H1 (cell line): ENCODE measurements at regions not wholly inside any gene's neighbourhood (a gene's known extent, or its start where the extent isn't known, plus 50 kb on each side); places are given as distances from the start of the nearest gene placed in this dataset.

Experiments
- CBX5 ChIP-seq: fragments of 300-800, 300-1000 bp; sonication (generic); IDR thresholded peaks from 2 replicates; pipeline ENCODE4 v1.7.1; 2016; ENCODE audit warnings: antibody characterized with exemption, low read length, low read depth
- FOSL1 ChIP-seq: IDR thresholded peaks from 2 replicates; pipeline ENCODE4 v1.6.1; 2011; ENCODE audit warnings: mild to moderate bottlenecking, low read depth, low read length, moderate library complexity; ENCODE audit not compliant: insufficient read depth
- POU5F1 ChIP-seq: IDR thresholded peaks from 2 replicates; pipeline ENCODE4 v1.6.1; 2011; ENCODE audit warnings: low read depth, mild to moderate bottlenecking, low read length, moderate library complexity
- SUZ12 ChIP-seq: fragments of 200-600 bp; sonication (generic); IDR thresholded peaks from 2 replicates; pipeline ENCODE4 v1.6.1; 2012; ENCODE audit warnings: mild to moderate bottlenecking, inconsistent platforms, low read length, moderate library complexity, mixed read lengths
- TCF12 ChIP-seq: IDR thresholded peaks from 2 replicates; pipeline ENCODE4 v1.6.1; 2011; ENCODE audit warnings: low read depth, mild to moderate bottlenecking, low read length
- TF ChIP-seq, protein P1 (sequence below): fragments of 300-600 bp; sonication (generic); IDR thresholded peaks from 2 replicates; pipeline ENCODE4 v1.7.1; 2012; ENCODE audit warnings: low read length, moderate library complexity, mild to moderate bottlenecking, inconsistent platforms; ENCODE audit not compliant: insufficient replicate concordance
- TF ChIP-seq, protein P2 (sequence below), 3 experiments: IDR thresholded peaks; 1 replicate in 2 of 3; 2 replicates in 1 of 3; pipeline versions ENCODE4 v1.5.1 to v1.6.1; 2011; ENCODE audit warnings: low read length in 3 of 3, mild to moderate bottlenecking in 3 of 3, inconsistent platforms in 2 of 3, low read depth in 1 of 3, moderate library complexity in 1 of 3; ENCODE audit not compliant: insufficient read depth in 1 of 3; ENCODE audit errors: control extremely low read depth in 1 of 3

- TF ChIP-seq, protein P1, sequence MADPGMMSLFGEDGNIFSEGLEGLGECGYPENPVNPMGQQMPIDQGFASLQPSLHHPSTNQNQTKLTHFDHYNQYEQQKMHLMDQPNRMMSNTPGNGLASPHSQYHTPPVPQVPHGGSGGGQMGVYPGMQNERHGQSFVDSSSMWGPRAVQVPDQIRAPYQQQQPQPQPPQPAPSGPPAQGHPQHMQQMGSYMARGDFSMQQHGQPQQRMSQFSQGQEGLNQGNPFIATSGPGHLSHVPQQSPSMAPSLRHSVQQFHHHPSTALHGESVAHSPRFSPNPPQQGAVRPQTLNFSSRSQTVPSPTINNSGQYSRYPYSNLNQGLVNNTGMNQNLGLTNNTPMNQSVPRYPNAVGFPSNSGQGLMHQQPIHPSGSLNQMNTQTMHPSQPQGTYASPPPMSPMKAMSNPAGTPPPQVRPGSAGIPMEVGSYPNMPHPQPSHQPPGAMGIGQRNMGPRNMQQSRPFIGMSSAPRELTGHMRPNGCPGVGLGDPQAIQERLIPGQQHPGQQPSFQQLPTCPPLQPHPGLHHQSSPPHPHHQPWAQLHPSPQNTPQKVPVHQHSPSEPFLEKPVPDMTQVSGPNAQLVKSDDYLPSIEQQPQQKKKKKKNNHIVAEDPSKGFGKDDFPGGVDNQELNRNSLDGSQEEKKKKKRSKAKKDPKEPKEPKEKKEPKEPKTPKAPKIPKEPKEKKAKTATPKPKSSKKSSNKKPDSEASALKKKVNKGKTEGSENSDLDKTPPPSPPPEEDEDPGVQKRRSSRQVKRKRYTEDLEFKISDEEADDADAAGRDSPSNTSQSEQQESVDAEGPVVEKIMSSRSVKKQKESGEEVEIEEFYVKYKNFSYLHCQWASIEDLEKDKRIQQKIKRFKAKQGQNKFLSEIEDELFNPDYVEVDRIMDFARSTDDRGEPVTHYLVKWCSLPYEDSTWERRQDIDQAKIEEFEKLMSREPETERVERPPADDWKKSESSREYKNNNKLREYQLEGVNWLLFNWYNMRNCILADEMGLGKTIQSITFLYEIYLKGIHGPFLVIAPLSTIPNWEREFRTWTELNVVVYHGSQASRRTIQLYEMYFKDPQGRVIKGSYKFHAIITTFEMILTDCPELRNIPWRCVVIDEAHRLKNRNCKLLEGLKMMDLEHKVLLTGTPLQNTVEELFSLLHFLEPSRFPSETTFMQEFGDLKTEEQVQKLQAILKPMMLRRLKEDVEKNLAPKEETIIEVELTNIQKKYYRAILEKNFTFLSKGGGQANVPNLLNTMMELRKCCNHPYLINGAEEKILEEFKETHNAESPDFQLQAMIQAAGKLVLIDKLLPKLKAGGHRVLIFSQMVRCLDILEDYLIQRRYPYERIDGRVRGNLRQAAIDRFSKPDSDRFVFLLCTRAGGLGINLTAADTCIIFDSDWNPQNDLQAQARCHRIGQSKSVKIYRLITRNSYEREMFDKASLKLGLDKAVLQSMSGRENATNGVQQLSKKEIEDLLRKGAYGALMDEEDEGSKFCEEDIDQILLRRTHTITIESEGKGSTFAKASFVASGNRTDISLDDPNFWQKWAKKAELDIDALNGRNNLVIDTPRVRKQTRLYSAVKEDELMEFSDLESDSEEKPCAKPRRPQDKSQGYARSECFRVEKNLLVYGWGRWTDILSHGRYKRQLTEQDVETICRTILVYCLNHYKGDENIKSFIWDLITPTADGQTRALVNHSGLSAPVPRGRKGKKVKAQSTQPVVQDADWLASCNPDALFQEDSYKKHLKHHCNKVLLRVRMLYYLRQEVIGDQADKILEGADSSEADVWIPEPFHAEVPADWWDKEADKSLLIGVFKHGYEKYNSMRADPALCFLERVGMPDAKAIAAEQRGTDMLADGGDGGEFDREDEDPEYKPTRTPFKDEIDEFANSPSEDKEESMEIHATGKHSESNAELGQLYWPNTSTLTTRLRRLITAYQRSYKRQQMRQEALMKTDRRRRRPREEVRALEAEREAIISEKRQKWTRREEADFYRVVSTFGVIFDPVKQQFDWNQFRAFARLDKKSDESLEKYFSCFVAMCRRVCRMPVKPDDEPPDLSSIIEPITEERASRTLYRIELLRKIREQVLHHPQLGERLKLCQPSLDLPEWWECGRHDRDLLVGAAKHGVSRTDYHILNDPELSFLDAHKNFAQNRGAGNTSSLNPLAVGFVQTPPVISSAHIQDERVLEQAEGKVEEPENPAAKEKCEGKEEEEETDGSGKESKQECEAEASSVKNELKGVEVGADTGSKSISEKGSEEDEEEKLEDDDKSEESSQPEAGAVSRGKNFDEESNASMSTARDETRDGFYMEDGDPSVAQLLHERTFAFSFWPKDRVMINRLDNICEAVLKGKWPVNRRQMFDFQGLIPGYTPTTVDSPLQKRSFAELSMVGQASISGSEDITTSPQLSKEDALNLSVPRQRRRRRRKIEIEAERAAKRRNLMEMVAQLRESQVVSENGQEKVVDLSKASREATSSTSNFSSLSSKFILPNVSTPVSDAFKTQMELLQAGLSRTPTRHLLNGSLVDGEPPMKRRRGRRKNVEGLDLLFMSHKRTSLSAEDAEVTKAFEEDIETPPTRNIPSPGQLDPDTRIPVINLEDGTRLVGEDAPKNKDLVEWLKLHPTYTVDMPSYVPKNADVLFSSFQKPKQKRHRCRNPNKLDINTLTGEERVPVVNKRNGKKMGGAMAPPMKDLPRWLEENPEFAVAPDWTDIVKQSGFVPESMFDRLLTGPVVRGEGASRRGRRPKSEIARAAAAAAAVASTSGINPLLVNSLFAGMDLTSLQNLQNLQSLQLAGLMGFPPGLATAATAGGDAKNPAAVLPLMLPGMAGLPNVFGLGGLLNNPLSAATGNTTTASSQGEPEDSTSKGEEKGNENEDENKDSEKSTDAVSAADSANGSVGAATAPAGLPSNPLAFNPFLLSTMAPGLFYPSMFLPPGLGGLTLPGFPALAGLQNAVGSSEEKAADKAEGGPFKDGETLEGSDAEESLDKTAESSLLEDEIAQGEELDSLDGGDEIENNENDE, result no peak
- TF ChIP-seq SUZ12 (no peak), FOSL1 (no peak), TCF12 (no peak), CBX5 (no peak), POU5F1 (no peak)
- TF ChIP-seq, protein P2, sequence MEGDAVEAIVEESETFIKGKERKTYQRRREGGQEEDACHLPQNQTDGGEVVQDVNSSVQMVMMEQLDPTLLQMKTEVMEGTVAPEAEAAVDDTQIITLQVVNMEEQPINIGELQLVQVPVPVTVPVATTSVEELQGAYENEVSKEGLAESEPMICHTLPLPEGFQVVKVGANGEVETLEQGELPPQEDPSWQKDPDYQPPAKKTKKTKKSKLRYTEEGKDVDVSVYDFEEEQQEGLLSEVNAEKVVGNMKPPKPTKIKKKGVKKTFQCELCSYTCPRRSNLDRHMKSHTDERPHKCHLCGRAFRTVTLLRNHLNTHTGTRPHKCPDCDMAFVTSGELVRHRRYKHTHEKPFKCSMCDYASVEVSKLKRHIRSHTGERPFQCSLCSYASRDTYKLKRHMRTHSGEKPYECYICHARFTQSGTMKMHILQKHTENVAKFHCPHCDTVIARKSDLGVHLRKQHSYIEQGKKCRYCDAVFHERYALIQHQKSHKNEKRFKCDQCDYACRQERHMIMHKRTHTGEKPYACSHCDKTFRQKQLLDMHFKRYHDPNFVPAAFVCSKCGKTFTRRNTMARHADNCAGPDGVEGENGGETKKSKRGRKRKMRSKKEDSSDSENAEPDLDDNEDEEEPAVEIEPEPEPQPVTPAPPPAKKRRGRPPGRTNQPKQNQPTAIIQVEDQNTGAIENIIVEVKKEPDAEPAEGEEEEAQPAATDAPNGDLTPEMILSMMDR (IDR thresholded peaks at IDR 0.05; ENCODE audit: control extremely low read depth in 1 of 3, insufficient read depth in 1 of 3, low read depth in 1 of 3, low read length in 3 of 3), result no peak
Measured at GRCh38 chr1:34332996-34333395, 156.3 kb downstream of the C1orf94 start (continued).
